Body of pancreas (tissue), 4 donors: ENCODE measurements at regions not wholly inside any gene's neighbourhood (a gene's known extent, or its start where the extent isn't known, plus 50 kb on each side); places are given as distances from the start of the nearest gene placed in this dataset.

Experiments used
- POLR2A ChIP-seq, 3 donors: fragments of 450-650 bp; IDR thresholded peaks; one replicate each; pipeline ENCODE4 v1.6.1; 2016; ENCODE audit warnings: antibody characterized with exemption in 3 of 3, mild to moderate bottlenecking in 2 of 3
- TF ChIP-seq, protein P1 (sequence below), 7 experiments: fragments of 450-650 bp in 4 of 7; fragments of 200-600 bp in 3 of 7; sonication (generic) in 3 of 7; IDR thresholded peaks; one replicate each; pipeline ENCODE4 v1.5.1; 2016 to 2019; ENCODE audit warnings: antibody characterized with exemption in 7 of 7

DNA sequence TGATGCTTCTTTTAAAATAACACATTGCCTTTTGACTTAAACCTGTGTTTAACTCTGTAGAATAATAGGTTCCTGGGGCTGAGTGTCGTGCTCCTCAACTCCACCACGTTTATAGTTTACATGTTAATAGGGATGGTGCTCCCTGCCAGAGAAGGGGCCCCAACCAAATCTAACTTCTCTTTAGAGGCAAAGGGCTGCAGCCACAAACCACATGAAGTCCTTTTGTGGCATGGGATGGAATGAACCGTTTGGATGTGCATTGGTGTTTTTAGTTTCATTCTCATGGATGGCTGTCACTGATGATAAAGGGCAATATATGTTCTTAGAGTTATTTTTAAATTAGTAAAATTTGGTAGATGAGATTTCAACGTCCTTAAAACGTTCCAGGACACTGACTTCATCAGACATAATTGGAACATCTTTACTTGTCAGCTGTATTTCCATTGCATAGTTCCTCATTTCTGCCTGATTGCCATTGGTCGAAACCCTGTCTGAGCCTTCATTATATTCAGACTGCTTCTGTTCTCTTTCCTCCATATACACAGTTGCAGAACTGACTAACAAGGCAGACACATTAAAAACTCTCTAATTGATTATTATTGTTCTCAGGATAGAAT lies 60.4 kb upstream of the HPF1 start:
- TF ChIP-seq, protein P1, sequence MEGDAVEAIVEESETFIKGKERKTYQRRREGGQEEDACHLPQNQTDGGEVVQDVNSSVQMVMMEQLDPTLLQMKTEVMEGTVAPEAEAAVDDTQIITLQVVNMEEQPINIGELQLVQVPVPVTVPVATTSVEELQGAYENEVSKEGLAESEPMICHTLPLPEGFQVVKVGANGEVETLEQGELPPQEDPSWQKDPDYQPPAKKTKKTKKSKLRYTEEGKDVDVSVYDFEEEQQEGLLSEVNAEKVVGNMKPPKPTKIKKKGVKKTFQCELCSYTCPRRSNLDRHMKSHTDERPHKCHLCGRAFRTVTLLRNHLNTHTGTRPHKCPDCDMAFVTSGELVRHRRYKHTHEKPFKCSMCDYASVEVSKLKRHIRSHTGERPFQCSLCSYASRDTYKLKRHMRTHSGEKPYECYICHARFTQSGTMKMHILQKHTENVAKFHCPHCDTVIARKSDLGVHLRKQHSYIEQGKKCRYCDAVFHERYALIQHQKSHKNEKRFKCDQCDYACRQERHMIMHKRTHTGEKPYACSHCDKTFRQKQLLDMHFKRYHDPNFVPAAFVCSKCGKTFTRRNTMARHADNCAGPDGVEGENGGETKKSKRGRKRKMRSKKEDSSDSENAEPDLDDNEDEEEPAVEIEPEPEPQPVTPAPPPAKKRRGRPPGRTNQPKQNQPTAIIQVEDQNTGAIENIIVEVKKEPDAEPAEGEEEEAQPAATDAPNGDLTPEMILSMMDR (IDR thresholded peaks at IDR 0.05): no peak
- TF ChIP-seq POLR2A (IDR thresholded peaks at IDR 0.05): no peak
